SIG-M5 treated with dmso at 0.1 percent for 504 hours (cell line): ENCODE measurements at regions not wholly inside any gene's neighbourhood (a gene's known extent, or its start where the extent isn't known, plus 50 kb on each side); places are given as distances from the start of the nearest gene placed in this dataset.
"Not testable (repeated sequence)": the region's sequence is repeated elsewhere in the genome, so short reads cannot be mapped to it uniquely, and the experiment has no call there.

Experiments used
- DNase-seq: peaks from one replicate; lab custom pipeline; 2025; ENCODE audit not compliant: unreplicated experiment; lab: John Stamatoyannopoulos, UW

GRCh38 chrX:82292803-82293202 is 1090.9 kb downstream of the SH3BGRL start:
- DNase-seq, result no peak

GRCh38 chrX:82320569-82320968 is 1118.7 kb downstream of the SH3BGRL start:
- no peak for DNase-seq

GRCh38 chrX:82333575-82333974 is 1131.7 kb downstream of the SH3BGRL start:
- DNase-seq, result no peak

DNA sequence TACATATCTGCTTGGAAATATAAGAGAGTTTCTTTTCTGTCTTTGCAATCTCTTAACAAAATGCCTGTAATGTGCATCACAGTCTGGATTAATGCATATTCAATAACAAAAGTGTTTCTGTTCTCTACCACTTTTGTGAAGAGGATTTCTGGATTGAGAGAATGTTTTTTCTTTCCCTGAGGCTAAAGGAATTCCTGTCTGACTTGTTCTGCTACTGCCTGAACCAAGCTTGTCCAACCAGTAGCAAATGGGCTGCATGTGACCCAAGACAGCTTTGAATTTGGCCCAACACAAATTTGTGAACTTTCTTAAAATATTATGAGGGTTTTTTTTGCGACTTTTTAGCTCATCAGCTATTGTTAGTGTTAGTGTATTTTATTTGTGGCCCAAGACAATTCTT is 1133.9 kb downstream of the SH3BGRL start:
- DNase-seq, result peak; percentile 2

GRCh38 chrX:82342531-82342930 is 1140.6 kb downstream of the SH3BGRL start:
- DNase-seq, result no peak

- DNase-seq, result no peak
These were observed 1145.5 kb upstream of the POU3F4 start for GRCh38 chrX:82362550-82362949.

DNA sequence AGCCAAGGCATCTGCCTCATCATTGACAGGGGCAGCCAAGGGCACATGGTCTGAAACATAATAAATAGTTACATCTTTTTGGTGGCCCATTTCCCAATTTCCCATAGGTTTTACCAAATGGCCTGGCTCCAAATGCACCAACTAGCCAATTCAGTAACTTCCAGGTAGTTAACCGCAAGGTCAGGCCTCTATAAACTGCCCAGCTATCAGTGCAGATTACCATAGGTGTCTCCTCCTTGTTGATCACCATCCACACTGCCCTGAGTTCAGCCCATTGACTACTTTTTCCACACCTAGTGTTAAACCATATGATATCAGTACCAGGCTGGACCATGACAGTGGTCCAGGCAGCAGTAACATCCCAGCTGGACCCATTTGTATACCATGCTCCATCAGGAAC is 1145.1 kb upstream of the POU3F4 start:
- no peak for DNase-seq

GRCh38 chrX:82370978-82371646 is 1137.0 kb upstream of the POU3F4 start:
- DNase-seq, result no peak

GRCh38 chrX:82384401-82384800 is 1123.7 kb upstream of the POU3F4 start:
- DNase-seq, result no peak

GRCh38 chrX:82412858-82413257 is 1095.2 kb upstream of the POU3F4 start:
- DNase-seq, result no peak

GRCh38 chrX:82442281-82442680 is 1065.8 kb upstream of the POU3F4 start:
- DNase-seq, result no peak

- DNase-seq, result no peak
These were observed 1056.4 kb upstream of the POU3F4 start for GRCh38 chrX:82451725-82452124.

DNA sequence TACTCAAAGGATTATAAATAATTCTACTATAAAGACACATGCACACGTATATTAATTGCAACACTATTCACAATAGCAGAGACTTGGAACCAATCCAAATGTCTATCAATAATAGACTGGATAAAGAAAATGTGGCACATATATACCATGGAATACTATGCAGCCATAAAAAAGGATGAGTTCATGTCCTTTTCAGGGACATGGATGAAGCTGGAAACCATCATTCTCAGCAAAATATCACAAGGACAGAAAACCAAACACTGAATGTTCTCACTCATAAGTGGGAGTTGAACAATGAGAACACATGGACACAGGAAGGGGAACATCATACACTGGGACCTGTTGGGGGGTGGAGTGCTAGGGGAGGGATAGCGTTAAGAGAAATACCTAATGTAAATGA is 1052.2 kb upstream of the POU3F4 start:
- DNase-seq, result not testable (repeated sequence)

- DNase-seq, result no peak
These were observed 1049.8 kb upstream of the POU3F4 start for GRCh38 chrX:82458207-82458754.

DNA sequence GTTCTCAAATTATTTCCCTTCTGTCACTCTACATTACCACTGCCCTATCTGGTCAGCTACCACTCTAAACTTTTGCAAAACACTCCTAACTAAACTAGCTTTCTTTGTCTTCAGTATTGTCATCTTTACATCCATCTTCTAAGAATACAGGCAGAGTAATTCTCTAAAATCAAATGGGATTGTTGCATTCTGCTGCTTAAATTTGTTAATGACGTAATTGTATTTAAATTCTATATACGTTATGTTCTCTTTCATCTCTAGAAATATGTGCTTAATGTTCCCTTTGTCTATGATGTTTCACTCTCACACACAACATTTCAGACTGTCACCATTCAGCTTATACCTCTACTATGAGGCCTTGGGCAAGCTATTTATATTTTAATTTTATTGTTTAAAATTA is 1041.1 kb upstream of the POU3F4 start:
- DNase-seq, result no peak
